H1 (cell line): ENCODE measurements at regions not wholly inside any gene's neighbourhood (a gene's known extent, or its start where the extent isn't known, plus 50 kb on each side); places are given as distances from the start of the nearest gene placed in this dataset.

Experiments used
- CTCF ChIA-PET: fragments of 300-600 bp; sonication (Branson Sonifier 250); formaldehyde crosslinking; loops from one replicate; lab custom pipeline; 2021; ENCODE audit not compliant: partially characterized antibody; lab: Charles Lee
- POLR2A ChIA-PET: fragments of 300-600 bp; sonication (Branson Sonifier 250); formaldehyde crosslinking; loops from one replicate; lab custom pipeline; 2021; ENCODE audit warnings: inconsistent platforms; ENCODE audit not compliant: partially characterized antibody; lab: Charles Lee
- DNase-seq, 2 experiments: peaks; one replicate each; pipeline versions ENCODE4 v3.0.0 to v3.0.0-alpha.2; 2010 to 2022; ENCODE audit warnings: low spot score in 2 of 2, low read depth in 1 of 2, mixed read lengths in 1 of 2
- FAIRE-seq: peaks from 2 replicates; lab custom pipeline; 2011; peaks lifted over from hg19 to GRCh38; lab: Jason Lieb, UNC
- H2AFZ ChIP-seq: 2 replicates; pipeline ENCODE4 v1.8.1; 2012; ENCODE audit warnings: low read length, inconsistent platforms
- H2AK5ac ChIP-seq: 2 replicates; pipeline ENCODE4 v1.6.1; 2013; ENCODE audit warnings: low read depth, low read length
- H2BK120ac ChIP-seq: replicated peaks from 2 replicates; pipeline ENCODE3; 2013; ENCODE audit warnings: low read depth, low read length, inconsistent platforms
- H2BK12ac ChIP-seq: 2 replicates; pipeline ENCODE4 v1.6.1; 2013; ENCODE audit warnings: low read depth, low read length
- H2BK15ac ChIP-seq: 2 replicates; pipeline ENCODE4 v1.6.1; 2013; ENCODE audit warnings: low read length
- H2BK20ac ChIP-seq: 2 replicates; pipeline ENCODE4 v1.6.1; 2013; ENCODE audit warnings: low read length
- H2BK5ac ChIP-seq: 2 replicates; pipeline ENCODE4 v1.6.1; 2013; ENCODE audit warnings: low read depth, low read length
- H3K14ac ChIP-seq: 2 replicates; pipeline ENCODE4 v1.6.1; 2013; ENCODE audit warnings: inconsistent platforms; ENCODE audit not compliant: insufficient read length
- H3K18ac ChIP-seq: 2 replicates; pipeline ENCODE4 v1.6.1; 2013; ENCODE audit warnings: low read length; ENCODE audit errors: extremely low read depth
- H3K23ac ChIP-seq: 2 replicates; pipeline ENCODE4 v1.6.1; 2013; ENCODE audit warnings: inconsistent platforms; ENCODE audit not compliant: insufficient read length
- H3K23me2 ChIP-seq: 2 replicates; pipeline ENCODE4 v1.6.1; 2013; ENCODE audit warnings: low read depth, low read length
- H3K27ac ChIP-seq: 2 replicates; pipeline ENCODE4 v1.6.1; 2011; ENCODE audit warnings: low read depth, low read length, inconsistent platforms
- H3K27me3 ChIP-seq, 4 experiments: replicated peaks in 1 of 4; 1 replicate in 1 of 4; 2 replicates in 3 of 4; pipeline versions ENCODE4 v1.6.1 to v1.8.1; 2011 to 2013; ENCODE audit warnings: low read length in 3 of 4, mild to moderate bottlenecking in 3 of 4, inconsistent platforms in 2 of 4, mixed read lengths in 2 of 4, moderate library complexity in 1 of 4; ENCODE audit not compliant: control insufficient read depth in 3 of 4, insufficient read depth in 3 of 4; ENCODE audit errors: extremely low read depth in 1 of 4
- H3K36me3 ChIP-seq, 4 experiments: 2 replicates each; pipeline versions ENCODE4 v1.6.1 to v1.8.1; 2011 to 2013; ENCODE audit warnings: mild to moderate bottlenecking in 4 of 4, low read length in 3 of 4, moderate library complexity in 2 of 4, control low read depth in 1 of 4, inconsistent platforms in 1 of 4; ENCODE audit not compliant: insufficient read depth in 4 of 4, control insufficient read depth in 2 of 4
- H3K4ac ChIP-seq: replicated peaks from 2 replicates; pipeline ENCODE3; 2013; ENCODE audit warnings: low read length, low read depth, mixed read lengths, inconsistent platforms; ENCODE audit not compliant: insufficient read length
- H3K4me1 ChIP-seq, 4 experiments: replicated peaks in 1 of 4; 1 replicate in 1 of 4; 2 replicates in 3 of 4; pipeline versions ENCODE4 v1.6.1 to v1.8.1; 2011 to 2013; ENCODE audit warnings: low read length in 3 of 4, inconsistent platforms in 2 of 4, mixed read lengths in 1 of 4; ENCODE audit not compliant: insufficient read depth in 4 of 4, control insufficient read depth in 3 of 4
- H3K4me2 ChIP-seq, 2 experiments: 2 replicates each; pipeline versions ENCODE4 v1.6.1 to v1.8.1; 2011 to 2013; ENCODE audit warnings: low read depth in 2 of 2, low read length in 2 of 2, control low read depth in 1 of 2, inconsistent platforms in 1 of 2, mild to moderate bottlenecking in 1 of 2; ENCODE audit not compliant: insufficient read depth in 1 of 2
- H3K4me3 ChIP-seq, 4 experiments: fragments of 200-600, 300-600 bp in 1 of 4; sonication (generic), shearing (Covaris generic), sonication (Bioruptor Twin) in 1 of 4; 2 replicates each; pipeline versions ENCODE4 v1.5.1 to v1.8.1; 2011 to 2016; ENCODE audit warnings: low read length in 4 of 4, low read depth in 3 of 4, control low read depth in 2 of 4, inconsistent platforms in 2 of 4, mild to moderate bottlenecking in 2 of 4, mixed read lengths in 1 of 4, moderate library complexity in 1 of 4; ENCODE audit not compliant: insufficient read depth in 2 of 4; ENCODE audit errors: extremely low read depth in 1 of 4
- H3K56ac ChIP-seq: replicated peaks from 2 replicates; pipeline ENCODE3; 2013; ENCODE audit warnings: low read depth, mild to moderate bottlenecking, mixed read lengths, low read length, inconsistent platforms; ENCODE audit not compliant: insufficient read length
- H3K79me1 ChIP-seq: 2 replicates; pipeline ENCODE4 v1.6.1; 2013; ENCODE audit warnings: low read depth, low read length, control low read depth
- H3K79me2 ChIP-seq, 2 experiments: 2 replicates each; pipeline versions ENCODE4 v1.6.1 to v1.8.1; 2012 to 2013; ENCODE audit warnings: low read length in 2 of 2, mild to moderate bottlenecking in 2 of 2, inconsistent platforms in 1 of 2; ENCODE audit not compliant: insufficient read depth in 2 of 2, control insufficient read depth in 1 of 2
- H3K9ac ChIP-seq, 4 experiments: replicated peaks in 1 of 4; 1 replicate in 1 of 4; 2 replicates in 3 of 4; pipeline versions ENCODE4 v1.6.1 to v1.8.1; 2011 to 2013; ENCODE audit warnings: low read depth in 3 of 4, low read length in 3 of 4, control low read depth in 2 of 4, mild to moderate bottlenecking in 2 of 4, moderate library complexity in 2 of 4, inconsistent platforms in 1 of 4; ENCODE audit errors: extremely low read depth in 1 of 4
- H3K9me3 ChIP-seq, 2 experiments: 2 replicates each; pipeline versions ENCODE4 v1.6.1 to v1.8.1; 2012 to 2013; ENCODE audit warnings: mild to moderate bottlenecking in 2 of 2, moderate library complexity in 2 of 2, control low read depth in 1 of 2, inconsistent platforms in 1 of 2, low read depth in 1 of 2, low read length in 1 of 2, mixed read lengths in 1 of 2; ENCODE audit not compliant: insufficient read depth in 2 of 2
- H4K20me1 ChIP-seq, 2 experiments: replicated peaks in 1 of 2; 2 replicates each; pipeline versions ENCODE3 to v1.8.1; 2011 to 2013; ENCODE audit warnings: inconsistent platforms in 2 of 2, low read length in 2 of 2, mild to moderate bottlenecking in 1 of 2; ENCODE audit not compliant: insufficient read depth in 2 of 2, control insufficient read depth in 1 of 2
- H4K5ac ChIP-seq: 2 replicates; pipeline ENCODE4 v1.6.1; 2013; ENCODE audit warnings: low read length, low read depth, mixed read lengths, inconsistent platforms; ENCODE audit not compliant: insufficient read length
- H4K8ac ChIP-seq: 2 replicates; pipeline ENCODE4 v1.8.0; 2013; ENCODE audit warnings: mild to moderate bottlenecking, moderate library complexity, low read length, inconsistent platforms; ENCODE audit not compliant: insufficient read depth; ENCODE audit errors: extremely low read depth
- H4K91ac ChIP-seq: replicated peaks from 2 replicates; pipeline ENCODE3; 2013; ENCODE audit warnings: low read length, mixed read lengths, inconsistent platforms; ENCODE audit not compliant: insufficient read length
- BCL11A ChIP-seq, 2 experiments: IDR thresholded peaks; one replicate each; pipeline ENCODE4 v1.6.1; 2011; ENCODE audit warnings: low read depth in 2 of 2, low read length in 2 of 2, mild to moderate bottlenecking in 2 of 2
- E2F6 ChIP-seq: IDR thresholded peaks from 2 replicates; pipeline ENCODE4 v1.6.1; 2012; ENCODE audit warnings: inconsistent platforms
- EP300 ChIP-seq, 2 experiments: IDR thresholded peaks; 1 replicate in 1 of 2; 2 replicates in 1 of 2; pipeline ENCODE4 v1.6.1; 2011 to 2012; ENCODE audit warnings: low read depth in 2 of 2, low read length in 2 of 2, mild to moderate bottlenecking in 2 of 2, borderline replicate concordance in 1 of 2, inconsistent platforms in 1 of 2, moderate library complexity in 1 of 2
- HDAC2 ChIP-seq, 2 experiments: fragments of 300-600 bp in 1 of 2; sonication (generic) in 1 of 2; IDR thresholded peaks; 2 replicates each; pipeline ENCODE4 v1.6.1; 2011 to 2012; ENCODE audit warnings: low read depth in 2 of 2, low read length in 2 of 2, mild to moderate bottlenecking in 2 of 2, moderate library complexity in 2 of 2, borderline replicate concordance in 1 of 2, inconsistent platforms in 1 of 2
- HDAC6 ChIP-seq: IDR thresholded peaks from one replicate; pipeline ENCODE4 v1.7.1; 2012; ENCODE audit warnings: low read depth, mild to moderate bottlenecking, inconsistent platforms, low read length, moderate library complexity
- NANOG ChIP-seq: IDR thresholded peaks from 2 replicates; pipeline ENCODE4 v1.6.1; 2011; ENCODE audit warnings: low read length, low read depth, mild to moderate bottlenecking, inconsistent platforms; ENCODE audit not compliant: insufficient read depth, poor library complexity, severe bottlenecking
- RNF2 ChIP-seq: fragments of 200-900, 300-1000 bp; sonication (generic); IDR thresholded peaks from 2 replicates; pipeline ENCODE4 v1.7.1; 2016; ENCODE audit warnings: borderline replicate concordance, low read depth, mild to moderate bottlenecking, antibody characterized with exemption, low read length; ENCODE audit not compliant: poor library complexity, severe bottlenecking; ENCODE audit errors: missing control alignments
- SP2 ChIP-seq: IDR thresholded peaks from 2 replicates; pipeline ENCODE4 v1.6.1; 2012; ENCODE audit warnings: mild to moderate bottlenecking, low read length, inconsistent platforms
- SUZ12 ChIP-seq: fragments of 200-600 bp; sonication (generic); IDR thresholded peaks from 2 replicates; pipeline ENCODE4 v1.6.1; 2012; ENCODE audit warnings: mild to moderate bottlenecking, inconsistent platforms, low read length, moderate library complexity, mixed read lengths
- TAF1 ChIP-seq: IDR thresholded peaks from 2 replicates; pipeline ENCODE4 v1.6.1; 2011; ENCODE audit warnings: mild to moderate bottlenecking, low read depth, low read length
- TEAD4 ChIP-seq: IDR thresholded peaks from 2 replicates; pipeline ENCODE4 v1.6.1; 2012; ENCODE audit warnings: low read depth, low read length, inconsistent platforms, mixed read lengths
- WGBS, 2 experiments: shearing (Covaris generic) in 1 of 2; methylation state at CpG; one replicate each; pipeline versions ENCODE4 v1.1.6 to v1.1.7; 2013 to 2015; ENCODE audit warnings: low lambda C conversion rate in 2 of 2, mixed read lengths in 2 of 2, inconsistent platforms in 1 of 2, low coverage in 1 of 2, missing lambda C conversion rate in 1 of 2; ENCODE audit not compliant: insufficient replicate concordance in 2 of 2, insufficient coverage in 1 of 2, insufficient read length in 1 of 2; ENCODE audit errors: extremely low coverage in 1 of 2, missing lambda C conversion rate in 1 of 2; 5-methylcytosine and 5-hydroxymethylcytosine counted together

GRCh38 chr3:64451283-64452012 is 226.2 kb upstream of the PRICKLE2 start:
- ChIA-PET POLR2A (interaction anchor here (1.6 kb wide), 1 partner anchor 443 kb away, joined by 3 read pairs; no protein-coding TSS in a partner anchor), CTCF (interaction anchor here (0.6 to 2.7 kb wide), 5 partner anchors 12 to 896 kb away, joined by 3 to 27 read pairs (median 3); no protein-coding TSS in a partner anchor)
- WGBS, 2 experiments: 83% methylated on average over 6 of the region's 6 CpGs; no CpG with 5 or more reads in 1 of the 2 experiments
- Histone ChIP-seq H4K8ac (no peak overlapping the region), H3K27me3 (no peaks in the 10 kb centered on the region; a peak in 2 of 7 replicates), H2BK15ac (no peak overlapping the region), H3K9ac (no peak overlapping the region), H4K91ac (no peak overlapping the region), H3K27ac (no peak overlapping the region), H3K79me2 (no peaks in the 10 kb centered on the region), H3K4me3 (no peak overlapping the region), H3K23me2 (no peaks in the 10 kb centered on the region), H2AFZ (no peak overlapping the region), H3K4ac (no peak overlapping the region), H2BK5ac (no peak overlapping the region), H2AK5ac (no peak overlapping the region), H2BK20ac (no peak overlapping the region), H2BK120ac (no peak overlapping the region), H3K4me1 (peaks cover 0 to 5% (median 2%) of the 10 kb centered on the region in 4 experiments; a peak in 3 of 7 replicates), H3K36me3 (no peaks in the 10 kb centered on the region), H3K79me1 (no peaks in the 10 kb centered on the region), H3K14ac (no peak overlapping the region), H3K23ac (no peak overlapping the region), H3K56ac (no peak overlapping the region), H3K18ac (no peak overlapping the region), H3K9me3 (no peaks in the 10 kb centered on the region), H2BK12ac (no peak overlapping the region), H4K20me1 (no peaks in the 10 kb centered on the region), H4K5ac (no peak overlapping the region), H3K4me2 (no peak overlapping the region)
- DNase-seq (no peak), FAIRE-seq (no peak)
- TF ChIP-seq SP2: no peak
- no peak for TF ChIP-seq BCL11A (IDR thresholded peaks at IDR 0.05; ENCODE audit: low read depth in 2 of 2, low read length in 2 of 2)
- TF ChIP-seq HDAC6: no peak
- no peak for TF ChIP-seq TEAD4
- TF ChIP-seq EP300 (IDR thresholded peaks at IDR 0.05; ENCODE audit: borderline replicate concordance in 1 of 2, low read depth in 2 of 2, low read length in 2 of 2): no peak
- no peak for TF ChIP-seq RNF2
- no peak for TF ChIP-seq HDAC2 (IDR thresholded peaks at IDR 0.05; ENCODE audit: borderline replicate concordance in 1 of 2, low read depth in 2 of 2, low read length in 2 of 2)
- TF ChIP-seq E2F6: no peak
- no peak for TF ChIP-seq TAF1
- TF ChIP-seq SUZ12: no peak
- no peak for TF ChIP-seq NANOG
